ENCODE measurements at regions not wholly inside any gene's neighbourhood (a gene's known extent, or its start where the extent isn't known, plus 50 kb on each side); places are given as distances from the start of the nearest gene placed in this dataset.

DNA sequence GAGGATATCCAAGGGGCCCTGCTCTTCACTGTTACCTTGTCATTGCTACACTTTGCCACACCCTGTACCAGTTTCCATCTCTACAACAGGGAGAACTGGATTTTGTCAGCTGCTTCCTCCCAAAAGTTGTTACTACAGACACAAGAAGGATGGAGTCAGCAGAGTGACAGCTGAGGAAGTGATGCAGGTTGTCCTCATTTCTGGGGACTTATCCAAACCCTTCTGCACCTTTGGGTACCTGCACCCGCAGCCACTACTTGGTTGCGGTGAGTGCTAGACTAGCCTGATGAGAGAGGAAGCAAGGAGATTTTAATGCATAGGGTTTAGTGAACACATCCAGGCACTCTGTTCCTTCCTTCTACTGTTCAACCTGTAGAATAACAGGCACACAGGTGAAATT is 281.0 kb downstream of the RPS24 start:
- no peak for TF ChIP-seq CTCF (IDR thresholded peaks at IDR 0.05; ENCODE audit: insufficient read depth, low read depth, low read length)
- no peak for DNase-seq (ENCODE audit: low read depth)
- no peak overlapping the region for H3K4me3 ChIP-seq (ENCODE audit: low read depth, low read length)

GRCh38 chr10:78316451-78316931 is 282.8 kb downstream of the RPS24 start:
- H3K4me3 ChIP-seq (ENCODE audit: low read depth, low read length) = no peak overlapping the region
- DNase-seq (ENCODE audit: low read depth) = peak; percentile 75
- no peak for TF ChIP-seq CTCF (IDR thresholded peaks at IDR 0.05; ENCODE audit: insufficient read depth, low read depth, low read length)

GRCh38 chr10:78318305-78318704 is 284.6 kb downstream of the RPS24 start:
- DNase-seq (ENCODE audit: low read depth) = no peak
- no peak overlapping the region for H3K4me3 ChIP-seq (ENCODE audit: low read depth, low read length)
- no peak for TF ChIP-seq CTCF (IDR thresholded peaks at IDR 0.05; ENCODE audit: insufficient read depth, low read depth, low read length)

GRCh38 chr10:78319371-78319770 is 285.7 kb downstream of the RPS24 start:
- DNase-seq (ENCODE audit: low read depth) = peak; percentile 81
- H3K4me3 ChIP-seq (ENCODE audit: low read depth, low read length) = no peak overlapping the region
- no peak for TF ChIP-seq CTCF (IDR thresholded peaks at IDR 0.05; ENCODE audit: insufficient read depth, low read depth, low read length)

DNA sequence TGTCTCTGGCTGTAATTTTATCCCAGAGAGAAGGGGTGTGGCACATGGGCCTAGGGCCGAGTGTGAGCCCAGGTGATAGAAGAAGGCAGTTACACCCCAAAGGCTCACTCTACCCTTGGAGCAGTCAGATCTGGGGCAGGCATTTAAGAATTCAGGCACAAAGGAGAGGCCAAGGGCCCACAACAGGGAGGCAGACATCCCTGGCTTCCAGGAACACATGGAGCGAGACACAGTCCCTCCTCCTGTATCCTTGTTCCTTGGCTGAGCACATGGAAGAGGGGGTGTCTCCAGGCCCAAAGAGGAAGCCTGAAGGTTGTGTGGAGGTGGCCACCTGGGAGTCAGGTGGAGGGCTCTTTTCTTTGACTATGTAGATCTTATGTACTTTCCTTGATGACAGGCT is 286.2 kb downstream of the RPS24 start:
- no peak overlapping the region for H3K4me3 ChIP-seq (ENCODE audit: low read depth, low read length)
- no peak for TF ChIP-seq CTCF (IDR thresholded peaks at IDR 0.05; ENCODE audit: insufficient read depth, low read depth, low read length)
- DNase-seq (ENCODE audit: low read depth) = no peak

DNA sequence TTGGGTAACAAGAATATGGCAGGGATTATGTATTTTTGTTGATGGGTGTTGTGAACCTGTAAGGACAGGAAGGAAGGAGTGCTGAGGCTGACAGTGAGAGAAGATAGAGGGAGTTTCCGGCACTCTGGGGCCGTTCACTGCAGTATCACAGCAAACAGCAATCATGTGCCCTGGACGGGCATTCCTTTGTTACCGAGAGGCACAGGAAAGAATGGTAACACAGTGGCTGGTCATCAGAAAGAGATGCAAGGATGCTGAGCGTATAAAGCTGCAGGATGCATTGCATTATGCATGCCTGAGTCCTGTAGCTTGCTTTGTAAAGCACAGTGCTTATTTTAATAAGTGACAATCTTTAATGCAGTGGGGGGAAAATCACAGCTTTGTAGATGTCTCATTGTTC is 286.8 kb downstream of the RPS24 start:
- DNase-seq (ENCODE audit: low read depth) = no peak
- TF ChIP-seq CTCF (IDR thresholded peaks at IDR 0.05; ENCODE audit: insufficient read depth, low read depth, low read length) = no peak
- H3K4me3 ChIP-seq (ENCODE audit: low read depth, low read length) = no peak overlapping the region

DNA sequence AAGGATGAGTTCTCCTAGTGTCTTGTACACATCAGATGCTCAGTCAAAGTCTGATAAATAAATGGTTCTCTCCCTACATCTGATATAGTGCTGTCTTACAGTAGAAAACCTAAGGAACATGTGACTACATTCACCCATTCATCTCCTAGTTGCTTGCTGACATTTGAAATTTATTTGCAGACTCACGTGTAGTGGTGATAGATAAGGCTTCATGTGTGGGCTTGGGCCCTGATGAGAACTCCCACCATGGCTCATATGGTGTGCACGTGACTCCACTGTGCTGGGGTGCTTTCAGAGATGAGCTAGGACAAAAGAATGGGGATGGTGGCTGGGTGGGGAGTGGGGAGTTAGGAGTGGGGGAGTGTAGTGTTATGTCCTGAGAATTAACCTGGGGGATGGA is 287.3 kb downstream of the RPS24 start:
- TF ChIP-seq CTCF (IDR thresholded peaks at IDR 0.05; ENCODE audit: insufficient read depth, low read depth, low read length) = no peak
- DNase-seq (ENCODE audit: low read depth) = no peak
- no peak overlapping the region for H3K4me3 ChIP-seq (ENCODE audit: low read depth, low read length)

All from fibroblast of villous mesenchyme (primary cell).